Activated naive CD4-positive, alpha-beta T cell treated with anti-CD3 and anti-CD28 coated beads, Interleukin-2, amount 10 ng/mL, durations not matched to agents 7 days and 5 days (primary cell): ENCODE measurements at regions not wholly inside any gene's neighbourhood (a gene's known extent, or its start where the extent isn't known, plus 50 kb on each side); places are given as distances from the start of the nearest gene placed in this dataset.

Source experiments
- CTCF ChIA-PET: fragments of 350-600 bp; sonication (Branson Sonifier 250); formaldehyde crosslinking; loops from one replicate; lab custom pipeline; 2021; ENCODE audit warnings: antibody characterized with exemption; lab: Charles Lee
- DNase-seq: peaks from one replicate; pipeline ENCODE4 v3.0.0-alpha.2; 2020
- H3K27ac Mint-ChIP-seq: one replicate; pipeline ENCODE4 v1.8.0; 2021; ENCODE audit warnings: mild to moderate bottlenecking, moderate library complexity, mixed read lengths
- H3K27me3 Mint-ChIP-seq: one replicate; pipeline ENCODE4 v1.8.0; 2021; ENCODE audit warnings: mild to moderate bottlenecking, mixed read lengths
- H3K36me3 Mint-ChIP-seq: one replicate; pipeline ENCODE4 v1.8.0; 2021; ENCODE audit warnings: mixed read lengths
- H3K4me1 Mint-ChIP-seq: one replicate; pipeline ENCODE4 v1.8.0; 2021; ENCODE audit warnings: mixed read lengths
- H3K4me3 Mint-ChIP-seq: one replicate; pipeline ENCODE4 v1.8.0; 2021; ENCODE audit warnings: mild to moderate bottlenecking, moderate library complexity, mixed read lengths
- H3K9me3 Mint-ChIP-seq: one replicate; pipeline ENCODE4 v1.8.0; 2021; ENCODE audit warnings: mixed read lengths

- H3K4me1 Mint-ChIP-seq, result no peaks in the 10 kb centered on the region
- no peak overlapping the region for H3K4me3 Mint-ChIP-seq
- peaks cover 2% of the 10 kb centered on the region for H3K9me3 Mint-ChIP-seq
- DNase-seq, result no peak
- no peak overlapping the region for H3K27ac Mint-ChIP-seq
- CTCF ChIA-PET, result no interaction called here
- H3K36me3 Mint-ChIP-seq, result no peaks in the 10 kb centered on the region
- H3K27me3 Mint-ChIP-seq, result peaks cover 7% of the 10 kb centered on the region
These were observed 128.0 kb downstream of the KIF20B start for GRCh38 chr10:89829262-89829886.

GRCh38 chr10:89829887-89830269 is 128.5 kb downstream of the KIF20B start:
- Mint-ChIP-seq H3K27me3 (peaks cover 7% of the 10 kb centered on the region), H3K9me3 (peaks cover 2% of the 10 kb centered on the region), H3K4me1 (no peaks in the 10 kb centered on the region), H3K27ac (no peak overlapping the region), H3K4me3 (no peak overlapping the region), H3K36me3 (no peaks in the 10 kb centered on the region)
- no peak for DNase-seq
- CTCF ChIA-PET, result no interaction called here

GRCh38 chr10:89830624-89831023 is 129.2 kb downstream of the KIF20B start:
- CTCF ChIA-PET, result no interaction called here
- no peaks in the 10 kb centered on the region for H3K36me3 Mint-ChIP-seq
- H3K27me3 Mint-ChIP-seq, result peaks cover 7% of the 10 kb centered on the region
- no peak overlapping the region for H3K27ac Mint-ChIP-seq
- H3K9me3 Mint-ChIP-seq, result peaks cover 2% of the 10 kb centered on the region
- no peak for DNase-seq
- H3K4me1 Mint-ChIP-seq, result no peaks in the 10 kb centered on the region
- no peak overlapping the region for H3K4me3 Mint-ChIP-seq

DNA sequence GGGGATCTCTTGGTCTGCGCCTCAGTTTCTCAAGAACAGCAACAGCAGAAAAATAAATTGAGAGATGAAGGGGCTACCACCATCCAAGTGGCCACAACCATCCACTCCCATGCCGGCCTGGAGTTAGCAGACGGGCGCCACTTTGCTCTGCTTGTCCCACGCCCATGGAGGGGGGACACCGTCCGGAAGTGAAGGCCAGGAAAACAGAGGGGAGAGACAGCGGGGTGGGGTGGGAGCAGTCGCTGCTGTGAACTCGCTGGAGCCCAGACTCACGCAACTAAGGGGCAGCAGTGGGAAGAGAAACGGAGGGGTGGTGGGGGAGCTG is 135.4 kb downstream of the KIF20B start:
- peaks cover 34% of the 10 kb centered on the region for H3K27me3 Mint-ChIP-seq
- H3K4me3 Mint-ChIP-seq, result peak overlapping the region; percentile 71
- H3K36me3 Mint-ChIP-seq, result no peaks in the 10 kb centered on the region
- peaks cover 2% of the 10 kb centered on the region for H3K9me3 Mint-ChIP-seq
- no peak for DNase-seq
- peak overlapping the region; percentile 58 for H3K27ac Mint-ChIP-seq
- peaks cover 15% of the 10 kb centered on the region for H3K4me1 Mint-ChIP-seq
- CTCF ChIA-PET, result interaction anchor here (0.8 kb wide), 1 partner anchor 42 kb away, joined by 3 read pairs; no protein-coding TSS in a partner anchor

DNA sequence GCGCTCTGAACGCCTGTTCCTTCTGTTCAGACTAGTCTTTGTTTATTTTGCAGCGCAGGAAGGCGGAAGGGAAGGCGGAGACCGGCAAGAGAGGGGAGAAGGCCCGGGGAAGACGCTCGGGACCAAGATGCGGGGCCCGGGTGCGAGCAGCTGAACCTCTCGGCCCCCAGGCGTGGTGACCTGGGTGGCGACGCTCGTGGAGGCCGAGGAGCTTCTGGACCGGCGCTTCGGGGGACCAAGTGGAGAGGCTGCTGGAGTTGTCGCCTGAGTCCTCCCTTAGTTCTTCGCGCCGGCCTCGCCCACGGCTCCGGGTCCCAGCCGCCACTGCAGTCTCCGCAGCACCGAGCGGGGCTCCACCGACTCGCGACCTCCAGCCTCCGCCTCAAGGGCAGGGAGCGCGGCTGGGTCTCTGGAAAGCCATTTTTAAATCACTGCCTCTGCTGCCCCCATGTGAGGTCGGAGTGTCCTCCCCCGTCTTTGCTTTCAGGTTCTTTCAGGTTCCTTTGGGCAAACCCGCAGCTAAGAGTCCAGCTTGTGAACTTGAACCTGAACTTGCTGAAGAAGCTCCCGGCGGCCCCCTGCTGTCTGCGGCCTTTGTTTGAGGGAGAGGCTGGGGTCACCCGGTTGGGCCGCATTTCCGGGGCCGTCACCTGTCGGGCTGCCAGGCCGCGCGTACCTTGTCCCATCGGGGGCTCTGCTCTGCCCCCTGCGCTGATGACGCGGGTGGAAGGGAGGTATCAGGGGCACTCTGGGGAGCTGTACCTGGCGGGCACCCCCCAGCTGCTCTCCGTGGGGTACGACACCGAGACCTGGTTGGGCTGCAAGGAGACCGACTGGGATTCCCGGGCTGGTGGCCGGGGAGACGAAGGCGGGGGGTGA is 136.0 kb downstream of the KIF20B start:
- Mint-ChIP-seq H3K9me3 (peaks cover 2% of the 10 kb centered on the region), H3K27ac (peak overlapping the region; percentile 58), H3K4me3 (peak overlapping the region; percentile 71), H3K4me1 (peaks cover 15% of the 10 kb centered on the region), H3K36me3 (no peaks in the 10 kb centered on the region), H3K27me3 (peaks cover 34% of the 10 kb centered on the region)
- peak; percentile 55 for DNase-seq
- CTCF ChIA-PET, result interaction anchor here (0.6 to 0.8 kb wide), 2 partner anchors 16 to 43 kb away, joined by 3 read pairs; no protein-coding TSS in a partner anchor

DNA sequence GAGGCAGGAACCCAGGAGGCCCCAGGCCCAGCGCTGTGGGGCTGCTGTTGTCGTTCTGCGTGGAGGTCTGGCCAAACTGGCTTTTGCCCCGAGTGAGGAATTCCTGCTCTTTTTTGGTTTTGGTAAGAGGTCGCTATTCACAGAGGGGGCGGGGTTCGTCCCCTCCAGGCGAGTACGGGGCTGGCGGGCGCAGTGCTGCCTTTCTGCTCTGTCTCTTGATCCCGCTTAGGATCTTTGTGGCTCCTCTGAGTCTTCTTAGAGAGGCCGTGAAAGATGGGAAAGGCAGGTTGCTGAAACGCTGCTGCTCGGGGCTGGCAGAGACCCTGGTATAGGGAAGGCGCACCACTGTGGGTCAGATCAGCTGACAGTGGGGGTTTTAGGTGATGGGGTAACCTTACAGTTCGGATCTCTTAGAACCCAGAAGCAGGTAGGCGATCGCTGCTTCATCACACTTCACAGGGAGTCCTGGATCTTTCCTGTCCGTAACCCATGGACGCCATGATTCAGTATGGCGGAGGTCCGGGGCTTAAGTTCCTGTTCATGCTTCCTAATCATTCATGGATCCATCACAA is 136.7 kb downstream of the KIF20B start:
- Mint-ChIP-seq H3K27ac (no peak overlapping the region), H3K27me3 (peaks cover 34% of the 10 kb centered on the region), H3K4me1 (peaks cover 15% of the 10 kb centered on the region), H3K9me3 (peaks cover 2% of the 10 kb centered on the region), H3K36me3 (no peaks in the 10 kb centered on the region), H3K4me3 (peak overlapping the region; percentile 71)
- CTCF ChIA-PET, result interaction anchor here (0.6 kb wide), 1 partner anchor 16 kb away, joined by 3 read pairs; no protein-coding TSS in a partner anchor
- DNase-seq, result no peak

DNA sequence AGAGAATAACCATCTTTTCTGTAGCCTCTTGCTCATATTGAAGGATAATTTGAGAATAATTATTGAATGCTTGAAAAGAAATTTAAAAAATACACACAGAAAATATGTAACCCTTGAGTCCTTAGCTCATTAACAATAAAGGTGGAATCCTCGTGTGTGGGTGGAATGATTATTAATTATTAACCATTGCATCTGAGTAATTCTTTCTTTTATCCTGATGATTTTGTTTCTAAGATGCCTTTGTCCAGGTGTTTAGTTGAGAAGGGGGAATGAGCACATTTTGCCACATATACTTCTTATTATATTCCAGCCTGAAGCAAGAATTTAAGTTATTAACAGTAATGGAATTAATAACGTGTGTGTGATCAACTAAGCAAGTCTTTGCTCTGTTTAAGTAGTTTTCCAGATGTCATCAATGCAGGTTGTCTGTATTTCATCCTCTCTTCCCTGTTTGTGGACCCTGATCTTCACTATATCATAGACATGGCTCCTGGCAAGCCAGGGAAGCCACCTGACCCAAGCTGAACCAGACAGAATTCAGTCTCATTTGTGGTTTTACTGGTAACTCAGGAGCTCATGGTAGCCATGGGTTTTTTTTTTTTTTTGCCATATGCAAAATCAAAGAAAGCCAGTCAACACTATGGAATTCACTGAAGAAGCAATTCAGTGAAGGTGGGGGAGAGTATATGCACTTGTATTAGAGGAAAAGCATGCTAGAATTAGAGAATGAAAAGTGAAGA is 144.3 kb downstream of the KIF20B start:
- no peak for DNase-seq

DNA sequence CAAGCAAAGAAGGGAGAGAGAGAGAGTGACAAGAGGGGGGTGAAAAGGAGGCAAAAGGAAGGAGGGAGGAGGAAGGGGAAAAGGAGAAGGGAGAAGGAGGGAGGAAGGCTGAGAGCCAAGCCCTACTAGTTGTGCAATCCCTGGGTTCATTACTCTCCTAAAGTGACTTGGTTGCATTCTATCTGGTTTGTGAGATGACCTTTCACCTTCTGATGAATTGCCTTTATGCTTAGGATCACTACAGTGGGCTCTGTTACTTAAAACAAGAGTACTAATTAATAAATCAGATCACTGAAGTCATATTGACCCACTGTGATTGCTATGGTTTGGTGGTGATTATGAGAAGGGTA is 144.9 kb downstream of the KIF20B start:
- H3K27me3 Mint-ChIP-seq, result peaks cover 18% of the 10 kb centered on the region
- no peak overlapping the region for H3K27ac Mint-ChIP-seq
- H3K4me3 Mint-ChIP-seq, result no peak overlapping the region
- CTCF ChIA-PET, result no interaction called here
- DNase-seq, result no peak
- H3K36me3 Mint-ChIP-seq, result no peaks in the 10 kb centered on the region
- H3K4me1 Mint-ChIP-seq, result no peaks in the 10 kb centered on the region
- no peaks in the 10 kb centered on the region for H3K9me3 Mint-ChIP-seq

More for the DNA sequence above, 144.3 kb downstream of the KIF20B start:
- CTCF ChIA-PET, result no interaction called here
- Mint-ChIP-seq H3K4me1 (no peaks in the 10 kb centered on the region), H3K4me3 (no peak overlapping the region), H3K27me3 (peaks cover 18% of the 10 kb centered on the region), H3K36me3 (no peaks in the 10 kb centered on the region), H3K27ac (no peak overlapping the region), H3K9me3 (no peaks in the 10 kb centered on the region)

- H3K27ac Mint-ChIP-seq, result no peak overlapping the region
These were observed 145.4 kb downstream of the KIF20B start for GRCh38 chr10:89846786-89847185.

DNA sequence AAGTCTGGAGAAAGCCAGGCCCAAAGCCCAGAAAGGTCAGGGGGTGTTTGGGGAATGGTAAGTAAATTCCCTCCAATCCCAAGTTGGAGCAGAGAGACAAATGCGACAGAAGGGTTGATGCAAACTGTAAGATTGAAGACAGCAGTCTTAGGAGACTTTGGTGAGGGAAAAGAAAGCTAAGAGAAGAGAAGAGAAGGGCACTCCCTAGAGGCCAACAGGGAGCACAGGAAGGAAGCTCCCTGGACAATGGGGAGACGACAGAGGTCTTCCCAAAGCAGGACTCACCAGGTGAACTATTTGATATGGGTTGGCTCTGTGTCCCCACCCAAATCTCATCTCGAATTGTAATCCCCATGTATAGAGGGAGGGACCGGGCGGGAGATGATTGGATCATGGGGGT is 151.5 kb downstream of the KIF20B start:
- peaks cover 9% of the 10 kb centered on the region for H3K27me3 Mint-ChIP-seq

More at GRCh38 chr10:89846786-89847185, 145.4 kb downstream of the KIF20B start:
- Mint-ChIP-seq H3K9me3 (no peaks in the 10 kb centered on the region), H3K36me3 (no peaks in the 10 kb centered on the region), H3K4me3 (no peak overlapping the region), H3K4me1 (no peaks in the 10 kb centered on the region), H3K27me3 (peaks cover 18% of the 10 kb centered on the region)
- DNase-seq, result no peak
- CTCF ChIA-PET, result no interaction called here

GRCh38 chr10:89853781-89854191 is 152.4 kb downstream of the KIF20B start:
- no peaks in the 10 kb centered on the region for H3K4me1 Mint-ChIP-seq
- no peaks in the 10 kb centered on the region for H3K9me3 Mint-ChIP-seq

More for the DNA sequence above, 151.5 kb downstream of the KIF20B start:
- no peak for DNase-seq
- no peaks in the 10 kb centered on the region for H3K9me3 Mint-ChIP-seq
- H3K4me1 Mint-ChIP-seq, result no peaks in the 10 kb centered on the region
- H3K27ac Mint-ChIP-seq, result no peak overlapping the region
- H3K4me3 Mint-ChIP-seq, result no peak overlapping the region
- CTCF ChIA-PET, result no interaction called here
- no peaks in the 10 kb centered on the region for H3K36me3 Mint-ChIP-seq

DNA sequence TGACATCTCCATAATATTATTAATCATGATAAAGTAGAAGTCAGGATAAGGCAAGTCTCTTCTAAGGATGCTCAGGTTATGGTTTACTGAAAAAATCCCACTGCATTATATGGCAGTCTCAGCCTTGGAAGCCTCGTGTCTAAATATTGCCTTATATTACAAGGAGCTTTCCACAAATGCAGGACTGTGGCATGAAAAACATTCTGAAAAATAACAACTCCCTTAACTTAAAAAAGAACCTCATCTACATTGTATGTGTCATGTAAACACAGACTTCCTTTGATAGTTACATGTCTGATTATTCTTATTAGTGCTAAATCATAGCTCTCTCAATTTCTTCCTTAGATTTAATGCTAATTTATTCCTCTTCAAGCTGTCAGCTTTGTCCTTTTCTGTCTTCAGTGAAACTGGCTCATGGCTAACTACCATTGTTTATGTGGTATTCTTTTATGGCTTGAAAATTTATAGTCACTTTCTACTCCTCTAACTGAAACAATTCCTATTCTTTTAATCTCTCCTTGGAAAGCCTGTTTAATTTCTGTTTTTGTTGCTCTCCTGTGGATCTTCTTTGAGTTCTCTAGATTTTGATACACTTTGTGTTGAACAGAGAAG is 156.1 kb downstream of the KIF20B start:
- H3K27ac Mint-ChIP-seq, result no peak overlapping the region
- no peaks in the 10 kb centered on the region for H3K9me3 Mint-ChIP-seq
- no peak for DNase-seq
- H3K4me1 Mint-ChIP-seq, result peaks cover 17% of the 10 kb centered on the region
- CTCF ChIA-PET, result interaction anchor here (1.1 kb wide), 1 partner anchor 64 kb away, joined by 3 read pairs; no protein-coding TSS in a partner anchor
- no peaks in the 10 kb centered on the region for H3K27me3 Mint-ChIP-seq
- H3K36me3 Mint-ChIP-seq, result no peaks in the 10 kb centered on the region
- H3K4me3 Mint-ChIP-seq, result no peak overlapping the region

More at GRCh38 chr10:89853781-89854191, 152.4 kb downstream of the KIF20B start:
- CTCF ChIA-PET, result no interaction called here
- Mint-ChIP-seq H3K27ac (no peak overlapping the region), H3K36me3 (no peaks in the 10 kb centered on the region), H3K4me3 (no peak overlapping the region), H3K27me3 (peaks cover 9% of the 10 kb centered on the region)
- DNase-seq, result no peak

- H3K4me1 Mint-ChIP-seq, result peaks cover 17% of the 10 kb centered on the region
- H3K27me3 Mint-ChIP-seq, result peaks cover 3% of the 10 kb centered on the region
- no peaks in the 10 kb centered on the region for H3K36me3 Mint-ChIP-seq
- DNase-seq, result no peak
- H3K9me3 Mint-ChIP-seq, result no peaks in the 10 kb centered on the region
- no peak overlapping the region for H3K4me3 Mint-ChIP-seq
- H3K27ac Mint-ChIP-seq, result peak overlapping the region; percentile 81
- CTCF ChIA-PET, result no interaction called here
These were observed 159.8 kb downstream of the KIF20B start for GRCh38 chr10:89861199-89861573.
